Trophoblast cell (in vitro differentiated cells and primary cell): ENCODE measurements at regions not wholly inside any gene's neighbourhood (a gene's known extent, or its start where the extent isn't known, plus 50 kb on each side); places are given as distances from the start of the nearest gene placed in this dataset.

Experiments
- DNase-seq, 2 donors: peaks; one replicate each; pipeline ENCODE4 v3.0.0-alpha.2; 2016
- H2AFZ ChIP-seq: 2 replicates; pipeline ENCODE4 v1.6.1; 2013; ENCODE audit warnings: low read length, moderate library complexity, mild to moderate bottlenecking; ENCODE audit not compliant: insufficient read depth, poor library complexity
- H2AK5ac ChIP-seq: 2 replicates; pipeline ENCODE4 v1.6.1; 2013; ENCODE audit warnings: mild to moderate bottlenecking, low read length
- H2BK120ac ChIP-seq: 2 replicates; pipeline ENCODE4 v1.6.1; 2013; ENCODE audit warnings: low read length, mild to moderate bottlenecking, moderate library complexity; ENCODE audit not compliant: insufficient read depth, poor library complexity
- H2BK12ac ChIP-seq: 2 replicates; pipeline ENCODE4 v1.6.1; 2013; ENCODE audit warnings: mild to moderate bottlenecking, low read length, moderate library complexity
- H2BK5ac ChIP-seq: 2 replicates; pipeline ENCODE4 v1.6.1; 2013; ENCODE audit warnings: low read length, low read depth, moderate library complexity, mild to moderate bottlenecking; ENCODE audit not compliant: poor library complexity
- H3K14ac ChIP-seq: 2 replicates; pipeline ENCODE4 v1.6.1; 2013; ENCODE audit warnings: mild to moderate bottlenecking, low read length
- H3K18ac ChIP-seq: 2 replicates; pipeline ENCODE4 v1.6.1; 2013; ENCODE audit warnings: mild to moderate bottlenecking, low read length
- H3K23ac ChIP-seq: 2 replicates; pipeline ENCODE4 v1.6.1; 2013; ENCODE audit warnings: low read length
- H3K27ac ChIP-seq: 2 replicates; pipeline ENCODE4 v1.5.1; 2013; ENCODE audit warnings: low read depth, mild to moderate bottlenecking, inconsistent platforms, low read length, moderate library complexity
- H3K27me3 ChIP-seq: 2 replicates; pipeline ENCODE4 v1.6.1; 2013; ENCODE audit warnings: inconsistent platforms, mild to moderate bottlenecking, low read length, moderate library complexity; ENCODE audit not compliant: insufficient read depth
- H3K36me3 ChIP-seq, 2 experiments: 1 replicate in 1 of 2; 2 replicates in 1 of 2; pipeline ENCODE4 v1.6.1; 2013; ENCODE audit warnings: low read length in 2 of 2, mild to moderate bottlenecking in 2 of 2, moderate library complexity in 1 of 2; ENCODE audit not compliant: insufficient read depth in 2 of 2, control insufficient read depth in 1 of 2
- H3K4ac ChIP-seq: 2 replicates; pipeline ENCODE4 v1.6.1; 2013; ENCODE audit warnings: low read depth, mild to moderate bottlenecking, low read length, moderate library complexity
- H3K4me1 ChIP-seq, 2 experiments: 1 replicate in 1 of 2; 2 replicates in 1 of 2; pipeline ENCODE4 v1.6.1; 2013; ENCODE audit warnings: low read length in 2 of 2, mild to moderate bottlenecking in 2 of 2, moderate library complexity in 1 of 2; ENCODE audit not compliant: insufficient read depth in 2 of 2, control insufficient read depth in 1 of 2
- H3K4me2 ChIP-seq: 2 replicates; pipeline ENCODE4 v1.6.1; 2013; ENCODE audit warnings: inconsistent platforms, mild to moderate bottlenecking, low read length, moderate library complexity
- H3K4me3 ChIP-seq: 2 replicates; pipeline ENCODE4 v1.5.1; 2013; ENCODE audit warnings: mild to moderate bottlenecking, low read depth, low read length, inconsistent platforms
- H3K79me1 ChIP-seq: one replicate; pipeline ENCODE4 v1.6.1; 2013; ENCODE audit warnings: low read length
- H3K79me2 ChIP-seq: 2 replicates; pipeline ENCODE4 v1.6.1; 2013; ENCODE audit warnings: low read length, mild to moderate bottlenecking; ENCODE audit not compliant: control insufficient read depth, insufficient read depth, poor library complexity
- H3K9ac ChIP-seq: 2 replicates; pipeline ENCODE4 v1.6.1; 2013; ENCODE audit warnings: mild to moderate bottlenecking, low read length
- H3K9me3 ChIP-seq: 2 replicates; pipeline ENCODE4 v1.6.1; 2013; ENCODE audit warnings: low read depth, mild to moderate bottlenecking, control low read depth, inconsistent platforms, low read length; ENCODE audit not compliant: insufficient read depth
- H4K12ac ChIP-seq: 2 replicates; pipeline ENCODE4 v1.6.1; 2013; ENCODE audit warnings: low read depth, mild to moderate bottlenecking, low read length, moderate library complexity
- H4K8ac ChIP-seq: 2 replicates; pipeline ENCODE4 v1.6.1; 2013; ENCODE audit warnings: low read depth, mild to moderate bottlenecking, low read length, moderate library complexity
- H4K91ac ChIP-seq: one replicate; pipeline ENCODE4 v1.6.1; 2013; ENCODE audit warnings: low read depth, mild to moderate bottlenecking, low read length, moderate library complexity
- WGBS: extraction: QIAGEN DNeasy Blood & Tissue Kit; methylation state at CpG from one replicate; pipeline ENCODE4 v1.1.7; 2013; ENCODE audit warnings: missing lambda C conversion rate; ENCODE audit not compliant: insufficient read length, insufficient coverage; ENCODE audit errors: extremely low coverage; 5-methylcytosine and 5-hydroxymethylcytosine counted together

DNA sequence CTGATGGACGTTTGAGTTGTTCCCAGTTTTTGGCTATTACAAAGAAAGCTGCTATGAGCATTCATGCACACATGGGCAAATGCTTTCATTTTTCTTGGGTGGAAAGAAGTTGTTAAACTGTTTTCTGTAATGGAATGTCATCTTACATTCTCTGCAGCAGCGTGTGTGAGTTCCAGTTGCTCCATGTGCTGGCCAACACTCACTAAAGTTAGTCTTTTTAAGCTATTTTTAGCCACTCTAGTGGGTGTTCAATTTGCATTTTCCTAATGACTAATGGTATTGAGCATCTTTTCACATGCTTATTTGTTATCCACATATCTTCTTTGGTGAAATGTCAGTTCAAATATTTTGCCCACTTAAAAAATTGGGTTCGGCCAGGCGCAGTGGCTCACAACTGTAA lies 82.8 kb upstream of the COL13A1 start:
- H3K9me3 ChIP-seq = no peaks in the 10 kb centered on the region
- no peak overlapping the region for H3K4me3 ChIP-seq
- no peak overlapping the region for H2BK5ac ChIP-seq
- H3K9ac ChIP-seq = no peak overlapping the region
- no CpG with 5 or more reads among the region's 4 CpGs for WGBS
- H2AFZ ChIP-seq = no peak overlapping the region
- no peak overlapping the region for H3K4ac ChIP-seq
- H3K4me1 ChIP-seq = peaks cover 4 to 8% of the 10 kb centered on the region in 2 experiments
- H4K12ac ChIP-seq = no peak overlapping the region
- no peak overlapping the region for H3K18ac ChIP-seq
- H3K27ac ChIP-seq = no peak overlapping the region
- no peaks in the 10 kb centered on the region for H3K79me1 ChIP-seq
- no peak overlapping the region for H3K4me2 ChIP-seq
- H3K23ac ChIP-seq = no peak overlapping the region
- H3K27me3 ChIP-seq = no peaks in the 10 kb centered on the region
- H3K14ac ChIP-seq = no peak overlapping the region
- no peaks in the 10 kb centered on the region for H3K79me2 ChIP-seq
- H2BK12ac ChIP-seq = no peak overlapping the region
- DNase-seq = no peak
- no peak overlapping the region for H4K8ac ChIP-seq
- H2BK120ac ChIP-seq = no peak overlapping the region
- no peak overlapping the region for H2AK5ac ChIP-seq
- H3K36me3 ChIP-seq = no peaks in the 10 kb centered on the region
- H4K91ac ChIP-seq = no peak overlapping the region

- Histone ChIP-seq H2AK5ac (no peak overlapping the region), H4K12ac (no peak overlapping the region), H3K14ac (no peak overlapping the region), H2BK5ac (no peak overlapping the region), H2BK120ac (no peak overlapping the region), H3K36me3 (no peaks in the 10 kb centered on the region), H3K9me3 (peaks cover 3% of the 10 kb centered on the region), H3K79me1 (no peaks in the 10 kb centered on the region), H3K4me2 (no peak overlapping the region), H3K23ac (no peak overlapping the region), H3K4me3 (no peak overlapping the region), H4K91ac (no peak overlapping the region), H3K18ac (no peak overlapping the region), H3K4me1 (peaks cover 4 to 8% of the 10 kb centered on the region in 2 experiments), H3K4ac (no peak overlapping the region), H3K79me2 (no peaks in the 10 kb centered on the region), H3K9ac (no peak overlapping the region), H3K27me3 (no peaks in the 10 kb centered on the region), H2BK12ac (no peak overlapping the region), H3K27ac (no peak overlapping the region), H2AFZ (no peak overlapping the region), H4K8ac (no peak overlapping the region)
- WGBS = no CpG with 5 or more reads among the region's 10 CpGs
- DNase-seq = peak in 1 of 2 donors; percentile 8
Measured at GRCh38 chr10:69721690-69722310, 79.9 kb upstream of the COL13A1 start.

DNA sequence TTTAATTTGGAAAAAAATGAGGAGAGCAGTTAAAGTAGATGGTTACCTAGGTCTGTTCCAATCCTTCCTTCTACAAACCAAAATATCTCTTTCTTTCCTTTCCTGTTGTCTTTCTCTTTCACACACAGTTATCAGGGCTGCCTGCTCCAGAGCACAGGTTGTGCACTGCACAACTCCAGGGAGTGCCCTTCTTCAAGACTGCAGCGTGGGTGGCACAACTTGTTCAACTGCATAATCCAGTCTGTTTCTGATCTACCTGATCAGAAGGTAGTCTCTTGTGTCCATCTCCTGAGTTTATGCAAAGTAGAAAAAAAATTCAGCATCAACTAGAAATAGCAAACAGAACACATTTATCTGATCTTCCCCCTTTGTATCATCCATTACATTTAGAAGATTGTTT lies 78.1 kb upstream of the COL13A1 start:
- no peaks in the 10 kb centered on the region for H3K79me1 ChIP-seq
- H3K9ac ChIP-seq = no peak overlapping the region
- H2AFZ ChIP-seq = no peak overlapping the region
- H4K91ac ChIP-seq = no peak overlapping the region
- no peak for DNase-seq
- H3K4me3 ChIP-seq = no peak overlapping the region
- H4K12ac ChIP-seq = no peak overlapping the region
- H3K27me3 ChIP-seq = no peaks in the 10 kb centered on the region
- no peak overlapping the region for H2BK5ac ChIP-seq
- H3K27ac ChIP-seq = no peak overlapping the region
- H3K36me3 ChIP-seq = no peaks in the 10 kb centered on the region
- H3K9me3 ChIP-seq = peaks cover 3% of the 10 kb centered on the region
- no peak overlapping the region for H3K23ac ChIP-seq
- no peaks in the 10 kb centered on the region for H3K79me2 ChIP-seq
- H4K8ac ChIP-seq = no peak overlapping the region
- no peak overlapping the region for H3K18ac ChIP-seq
- WGBS = no CpG with 5 or more reads among the region's 1 CpG
- H2BK12ac ChIP-seq = no peak overlapping the region
- no peak overlapping the region for H3K4me2 ChIP-seq
- H3K4ac ChIP-seq = no peak overlapping the region
- H2AK5ac ChIP-seq = no peak overlapping the region
- H3K4me1 ChIP-seq = peaks cover 6 to 12% of the 10 kb centered on the region in 2 experiments
- no peak overlapping the region for H2BK120ac ChIP-seq
- no peak overlapping the region for H3K14ac ChIP-seq

- no peak overlapping the region for H3K9ac ChIP-seq
Measured at GRCh38 chr10:69726850-69727249, 74.9 kb upstream of the COL13A1 start.

More at GRCh38 chr10:69726850-69727249, 74.9 kb upstream of the COL13A1 start:
- Histone ChIP-seq H4K12ac (no peak overlapping the region), H3K4me2 (no peak overlapping the region), H4K91ac (no peak overlapping the region), H3K79me1 (no peaks in the 10 kb centered on the region), H2BK12ac (no peak overlapping the region), H2BK5ac (no peak overlapping the region), H2AFZ (no peak overlapping the region), H3K27ac (no peak overlapping the region), H3K4ac (no peak overlapping the region), H3K18ac (no peak overlapping the region), H3K14ac (no peak overlapping the region), H4K8ac (no peak overlapping the region), H3K9me3 (peaks cover 3% of the 10 kb centered on the region), H2BK120ac (no peak overlapping the region), H3K4me1 (peaks cover 5 to 7% of the 10 kb centered on the region in 2 experiments), H2AK5ac (no peak overlapping the region), H3K27me3 (no peaks in the 10 kb centered on the region), H3K4me3 (no peak overlapping the region), H3K79me2 (no peaks in the 10 kb centered on the region), H3K36me3 (no peaks in the 10 kb centered on the region), H3K23ac (no peak overlapping the region)
- DNase-seq = no peak
- no CpG with 5 or more reads among the region's 2 CpGs for WGBS
